ENCODE measurements at regions not wholly inside any gene's neighbourhood (a gene's known extent, or its start where the extent isn't known, plus 50 kb on each side); places are given as distances from the start of the nearest gene placed in this dataset.

DNA sequence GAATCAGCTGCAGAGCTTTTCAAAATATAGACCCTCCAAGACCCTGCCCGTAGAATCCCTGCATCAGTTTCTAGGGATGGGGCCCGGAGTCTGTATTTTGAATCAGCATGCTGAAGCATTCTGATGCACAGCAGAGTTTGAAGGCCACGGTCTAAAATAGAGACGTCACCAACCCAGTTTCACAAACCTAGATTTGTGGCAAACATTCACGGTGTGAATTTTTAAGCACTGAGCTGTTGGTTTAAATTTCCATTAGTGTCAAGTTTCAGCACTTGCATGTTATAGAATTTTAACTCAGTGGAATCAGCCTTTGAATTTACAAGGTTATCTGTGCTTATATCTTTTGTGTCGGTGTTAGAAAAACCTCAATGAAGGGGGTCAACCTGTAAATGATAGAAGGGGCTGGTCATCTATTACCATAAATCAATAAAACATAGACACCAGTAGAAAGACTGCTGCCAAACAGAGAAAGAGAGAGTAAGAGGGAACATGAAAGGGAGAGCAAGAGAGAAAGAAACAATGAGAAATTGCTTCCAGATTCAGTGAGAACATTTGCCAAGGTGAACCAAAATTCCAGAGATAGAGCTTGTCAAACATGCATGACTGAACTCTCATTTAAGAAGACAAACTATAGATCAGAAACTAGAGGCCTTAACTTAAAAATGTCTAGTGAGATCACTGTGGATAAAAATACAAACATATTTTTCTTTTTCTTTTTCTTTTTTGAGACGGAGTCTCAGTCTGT lies 414.9 kb downstream of the ZSWIM6 start:
- DNase-seq: no peak

DNA sequence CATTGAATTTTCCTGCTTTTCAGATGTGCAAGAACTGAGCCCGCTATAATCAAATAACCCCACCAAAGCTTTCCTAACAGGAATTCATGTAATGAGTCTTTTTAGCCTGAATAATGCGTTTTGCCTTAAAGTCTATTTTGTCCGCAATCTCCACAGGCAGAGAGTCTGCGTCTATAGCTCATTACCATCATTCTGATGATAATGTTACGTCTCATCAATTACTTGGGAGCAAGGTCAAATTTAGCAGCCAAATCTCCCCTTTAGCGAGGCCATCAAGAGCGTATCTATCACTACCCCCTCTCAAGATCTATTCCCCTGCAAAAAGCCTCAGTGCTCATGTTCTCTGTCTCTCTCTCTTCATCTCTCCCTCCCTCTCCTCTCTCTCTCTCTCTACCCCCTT lies 416.1 kb downstream of the ZSWIM6 start:
- no peak for DNase-seq

GRCh38 chr5:61748651-61749050 lies 416.6 kb downstream of the ZSWIM6 start:
- DNase-seq: no peak

DNA sequence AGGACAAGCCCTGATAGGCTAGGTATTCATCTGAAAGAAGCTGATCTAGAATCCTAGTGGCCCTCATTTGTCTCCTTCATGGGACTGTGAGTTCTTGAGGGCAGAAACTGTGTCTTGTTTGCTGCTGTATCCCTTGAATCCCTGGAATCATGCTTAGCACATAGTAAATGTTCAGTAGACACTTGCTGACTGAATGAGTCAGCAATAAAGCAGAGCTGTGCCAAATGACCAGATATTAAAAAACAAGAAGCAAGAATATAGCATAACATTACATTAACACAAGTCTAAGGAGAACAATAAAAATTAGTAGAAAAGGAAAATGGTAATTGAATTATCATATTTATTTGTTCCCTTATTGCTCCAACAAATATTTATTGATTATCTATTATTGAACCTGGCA lies 420.5 kb downstream of the ZSWIM6 start:
- no peak for DNase-seq

DNA sequence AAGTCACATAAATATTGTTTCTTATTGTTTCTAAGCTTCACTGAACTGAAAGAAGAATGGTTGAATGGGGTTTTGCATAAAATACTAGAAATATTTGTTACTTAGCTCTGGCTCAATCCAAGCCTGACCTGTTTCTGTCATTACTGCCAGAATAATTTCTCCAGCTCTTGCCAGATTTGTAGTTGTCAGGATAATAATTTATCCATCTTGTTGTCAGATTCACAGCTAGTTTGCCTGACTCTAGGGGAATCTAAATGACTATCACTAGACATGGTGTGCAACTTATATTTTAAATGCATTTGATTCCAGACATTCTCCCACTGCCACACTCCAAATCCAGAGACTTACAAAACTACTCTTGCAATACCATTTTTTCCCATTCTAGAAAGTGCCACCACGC lies 422.7 kb downstream of the ZSWIM6 start:
- no peak for DNase-seq

DNA sequence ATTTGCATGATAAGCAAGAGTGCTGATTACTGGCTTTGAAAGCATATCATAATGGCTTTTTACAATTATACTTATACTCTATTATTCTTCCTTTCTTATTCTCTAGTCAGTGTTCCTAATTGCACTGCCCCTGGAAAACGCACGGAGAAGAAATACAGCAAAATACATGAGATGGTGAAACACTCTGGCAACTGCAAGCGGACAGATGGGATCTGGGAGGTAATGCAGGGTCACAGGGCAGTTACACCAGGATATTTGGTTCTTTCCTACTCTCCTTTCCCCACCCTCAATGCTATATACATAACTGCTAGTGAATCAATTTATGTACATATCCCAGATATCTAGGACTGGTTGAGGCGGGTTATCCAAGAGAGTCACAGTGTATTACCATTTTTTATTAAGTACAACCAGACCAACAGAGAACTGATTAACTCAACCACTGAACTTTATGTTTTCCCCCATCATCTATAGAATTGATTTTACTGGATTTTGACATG lies 423.7 kb downstream of the ZSWIM6 start:
- no peak for DNase-seq

DNA sequence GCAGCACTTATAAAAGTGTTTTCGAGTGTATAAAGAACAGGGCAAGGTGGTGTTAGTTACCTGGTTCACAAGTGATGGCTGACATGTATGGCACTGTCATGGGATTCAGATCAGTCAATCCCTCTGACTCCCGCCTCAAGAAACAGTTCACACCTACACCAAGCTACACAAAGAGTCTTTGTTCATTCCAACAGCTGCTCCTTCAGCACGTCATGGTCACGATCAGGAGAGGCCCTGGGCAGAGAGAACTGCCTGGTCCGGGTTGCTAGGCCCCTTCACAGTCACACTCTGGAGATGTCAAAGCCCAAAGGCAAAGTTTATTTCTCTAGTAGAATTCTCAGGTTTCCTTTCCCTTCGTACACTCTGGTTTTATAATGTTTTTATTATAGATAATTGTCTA lies 426.7 kb downstream of the ZSWIM6 start:
- DNase-seq: no peak

- no peak for DNase-seq
These were observed 433.4 kb downstream of the ZSWIM6 start for GRCh38 chr5:61765471-61765870.

GRCh38 chr5:61766141-61766540 lies 434.1 kb downstream of the ZSWIM6 start:
- DNase-seq: no peak

DNA sequence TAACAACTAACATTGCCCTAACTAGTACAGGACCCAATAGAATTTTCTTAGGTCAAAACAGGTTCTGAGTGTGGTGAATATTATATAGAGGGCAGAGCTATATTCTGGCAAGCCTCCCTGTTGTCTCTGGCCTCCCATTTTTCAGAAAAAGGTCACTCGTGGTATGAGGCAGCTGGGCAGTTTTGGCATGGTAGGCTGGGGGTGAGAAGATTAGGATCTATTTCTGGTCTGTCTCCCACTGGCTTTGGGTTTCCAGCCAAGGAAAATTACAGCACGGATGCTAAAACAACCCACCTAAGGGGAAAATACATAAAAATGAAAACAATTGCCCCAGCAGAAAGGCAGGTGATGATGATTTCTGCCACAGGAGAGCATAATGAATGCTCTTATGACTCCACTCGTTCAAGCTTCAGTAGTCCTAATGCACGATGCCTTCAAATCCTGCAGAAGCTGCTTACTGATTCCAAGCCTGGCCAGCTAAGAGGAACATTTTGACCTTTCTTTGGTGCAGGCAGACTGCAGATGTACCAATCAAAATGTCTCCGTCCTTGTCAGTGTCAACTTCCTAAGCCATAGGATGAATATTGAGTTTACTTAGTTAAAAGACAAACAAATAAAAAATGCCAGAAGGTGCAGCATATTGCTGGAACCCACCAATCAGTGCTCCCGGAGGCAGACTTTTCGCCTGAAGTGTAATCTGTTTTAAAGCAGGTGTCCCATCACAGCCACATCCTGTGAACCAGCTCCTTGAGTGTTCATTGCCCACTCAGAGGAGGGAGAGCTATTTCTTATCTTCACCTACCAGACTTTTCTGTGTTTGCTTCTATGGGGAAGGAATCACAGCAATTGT lies 435.4 kb downstream of the ZSWIM6 start:
- DNase-seq: no peak

DNA sequence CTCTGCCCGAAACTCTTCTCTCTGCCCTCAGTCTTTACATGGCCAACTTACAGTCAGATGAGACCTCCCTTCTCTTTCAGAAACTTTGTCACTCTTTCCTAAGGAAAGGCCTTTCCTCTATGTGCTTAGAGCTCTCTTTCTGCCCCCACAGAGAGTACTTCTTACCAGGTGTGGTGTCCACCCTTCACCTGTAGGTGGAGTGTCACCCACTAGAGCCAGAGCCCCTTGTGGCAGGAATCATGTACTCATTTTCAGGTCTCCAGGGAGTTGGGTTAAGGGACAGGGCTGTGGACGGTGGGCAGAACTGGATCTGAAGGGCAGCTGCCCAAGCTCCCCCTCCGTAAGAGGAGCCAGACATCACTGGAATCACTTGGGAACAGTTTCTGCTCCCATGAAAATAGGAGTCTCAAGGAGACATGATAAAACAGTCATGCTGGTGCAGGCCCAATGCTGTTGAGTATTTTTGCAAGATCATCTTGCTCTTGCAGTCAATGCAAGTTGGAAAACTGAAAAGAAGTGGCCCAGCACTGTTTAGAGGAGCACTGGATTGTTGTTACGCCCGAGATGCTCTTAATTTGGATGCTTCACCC lies 436.7 kb downstream of the ZSWIM6 start:
- DNase-seq: peak; percentile 39

DNA sequence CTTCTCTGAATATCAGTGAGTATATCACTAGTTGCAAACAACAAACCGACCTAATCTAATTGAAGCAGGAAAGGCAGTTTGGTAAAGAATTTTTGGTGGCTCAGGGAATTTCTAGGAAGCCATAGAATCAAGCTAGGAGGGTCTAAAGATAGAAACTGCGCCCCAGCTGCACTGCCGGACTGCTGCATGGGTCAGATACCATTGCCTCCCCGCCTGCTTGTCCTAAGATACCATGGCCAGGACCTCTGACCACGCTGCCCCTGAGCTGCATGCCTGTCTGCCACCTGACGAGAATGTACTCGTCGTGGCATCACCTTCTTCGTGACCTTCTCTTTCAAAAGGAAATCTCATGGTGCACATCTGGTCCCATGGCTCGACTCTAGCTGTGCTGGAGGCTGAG lies 439.0 kb downstream of the ZSWIM6 start:
- no peak for DNase-seq

DNA sequence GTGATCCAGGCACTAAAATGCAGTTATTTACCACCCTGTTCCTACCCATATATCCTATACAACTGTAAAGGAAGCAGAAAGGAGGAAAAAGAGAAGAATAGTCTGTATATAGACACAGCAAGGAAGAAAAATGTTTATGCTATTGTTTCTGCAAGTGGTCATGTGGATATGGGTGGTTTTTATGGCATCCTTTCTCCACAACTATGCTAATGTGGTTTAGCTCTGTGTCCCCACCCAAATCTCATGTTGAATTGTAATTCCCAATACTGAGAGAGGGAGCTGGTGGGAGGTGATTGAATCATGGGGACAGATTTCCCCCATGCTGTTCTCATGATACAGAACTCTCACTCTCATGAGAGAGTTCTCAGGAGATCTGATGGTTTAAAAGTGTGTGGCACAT lies 439.8 kb downstream of the ZSWIM6 start:
- DNase-seq: no peak

GRCh38 chr5:61775901-61776300 lies 443.8 kb downstream of the ZSWIM6 start:
- DNase-seq: no peak

GRCh38 chr5:61777292-61777691 lies 445.2 kb downstream of the ZSWIM6 start:
- no peak for DNase-seq

GRCh38 chr5:61779743-61780142 lies 447.7 kb downstream of the ZSWIM6 start:
- DNase-seq: no peak

GRCh38 chr5:61783481-61783880 lies 451.4 kb downstream of the ZSWIM6 start:
- DNase-seq: no peak

DNA sequence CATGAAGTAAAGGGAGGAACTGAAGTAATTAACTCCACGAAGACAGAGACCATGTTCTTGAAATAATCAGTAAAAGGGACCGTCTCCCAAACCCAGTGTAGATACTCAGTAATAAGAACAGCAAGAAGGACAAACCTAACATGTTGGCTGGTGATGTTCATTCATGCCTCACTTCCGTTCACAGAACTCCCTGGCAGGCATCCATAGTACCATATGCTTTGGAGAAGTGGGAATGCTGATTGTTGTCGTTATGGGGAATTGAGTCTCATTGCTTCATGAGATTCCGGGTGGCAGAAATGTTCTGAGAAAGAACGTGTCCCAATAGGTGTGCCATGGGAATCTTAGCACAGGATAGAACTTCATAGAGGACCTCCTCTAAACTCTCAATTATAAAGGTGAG lies 452.3 kb downstream of the ZSWIM6 start:
- DNase-seq: no peak

- no peak for DNase-seq
These were observed 456.5 kb downstream of the ZSWIM6 start for GRCh38 chr5:61788548-61788947.

DNA sequence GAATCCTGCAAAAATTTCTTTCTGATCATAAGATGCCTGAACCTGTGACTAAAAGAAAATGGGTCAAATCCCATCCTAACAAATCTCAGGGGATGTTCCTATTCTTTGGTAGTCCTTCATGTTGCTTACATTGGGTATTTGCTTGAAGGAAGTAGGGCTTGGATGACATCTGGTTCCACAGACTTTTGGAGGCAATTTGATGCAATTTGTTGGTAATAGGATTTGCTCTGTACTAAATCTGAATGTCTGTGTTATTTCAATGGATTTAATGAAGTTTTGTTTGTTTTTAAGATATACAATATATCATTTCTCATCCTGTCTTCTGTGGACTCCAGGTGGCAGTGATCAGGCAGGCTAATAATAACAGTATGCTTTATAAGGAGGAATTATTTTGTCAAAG lies 457.9 kb downstream of the ZSWIM6 start:
- no peak for DNase-seq

DNA sequence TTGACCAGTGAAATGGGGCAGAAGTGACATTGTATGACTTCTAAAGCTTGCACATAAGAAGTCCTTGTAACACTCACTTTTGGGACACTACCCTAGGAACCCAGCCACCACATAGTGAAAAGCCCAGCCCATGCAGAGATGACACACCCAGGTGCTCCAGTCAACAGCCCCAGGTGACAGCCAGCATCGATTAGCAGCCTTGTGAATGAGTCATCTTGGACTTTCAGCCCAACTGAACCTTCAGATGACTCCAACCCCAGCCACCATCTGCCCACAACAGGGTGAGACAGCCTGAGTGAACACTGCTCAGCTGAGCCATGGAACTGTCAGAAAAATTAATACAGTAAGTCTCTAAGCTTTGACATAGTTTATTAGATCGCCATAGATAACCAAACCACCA lies 458.6 kb downstream of the ZSWIM6 start:
- no peak for DNase-seq

GRCh38 chr5:61796773-61797172 lies 464.7 kb downstream of the ZSWIM6 start:
- no peak for DNase-seq

DNA sequence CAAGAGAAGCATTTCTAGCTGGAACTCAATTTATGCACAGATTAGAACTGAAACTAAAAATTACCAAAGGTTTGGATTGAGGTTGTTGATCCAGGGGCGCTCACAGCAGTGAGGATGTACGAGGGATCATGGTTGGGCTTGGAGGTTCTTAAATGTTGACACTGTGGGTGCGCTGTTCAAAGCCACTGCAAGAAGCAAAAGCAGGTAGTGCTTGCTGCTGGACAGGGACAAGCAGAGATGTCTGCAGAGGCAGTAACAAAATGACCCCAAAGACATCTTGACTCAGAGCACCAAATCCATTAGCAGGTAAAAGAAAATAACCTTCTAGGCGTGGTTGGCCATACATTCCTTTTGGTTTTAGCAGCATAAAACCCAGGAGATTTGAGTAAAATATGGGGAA lies 468.4 kb downstream of the ZSWIM6 start:
- no peak for DNase-seq

DNA sequence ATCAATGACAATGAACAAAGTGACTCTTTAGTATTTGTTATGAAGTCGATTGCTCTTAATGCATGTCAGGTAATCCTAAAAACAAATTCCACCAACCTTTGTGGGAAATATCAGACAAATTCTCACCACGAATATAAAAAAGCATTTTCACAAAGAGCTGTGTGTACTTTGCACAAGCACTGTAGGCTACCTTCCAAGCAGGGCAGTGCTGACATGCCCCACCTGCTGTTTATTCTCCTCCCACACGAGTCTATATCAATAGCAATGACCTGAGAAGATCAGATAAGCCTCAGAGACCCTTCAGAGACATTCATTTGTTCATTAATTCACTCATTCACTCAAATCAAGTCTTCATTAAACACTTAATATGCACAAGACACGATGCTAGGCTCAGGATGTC lies 469.1 kb downstream of the ZSWIM6 start:
- DNase-seq: no peak

Measured in NCI-H226 (cell line).